Testis (tissue), 2 donors: ENCODE measurements at regions not wholly inside any gene's neighbourhood (a gene's known extent, or its start where the extent isn't known, plus 50 kb on each side); places are given as distances from the start of the nearest gene placed in this dataset.

Experiments
- DNase-seq: peaks from one replicate; pipeline ENCODE4 v3.0.0-alpha.2; 2019
- H3K27ac ChIP-seq, 2 donors: fragments of 200-600 bp; sonication (generic); one replicate each; pipeline ENCODE4 v1.5.1; 2019
- H3K27me3 ChIP-seq: fragments of 200-600 bp; sonication (generic); one replicate; pipeline ENCODE4 v1.5.1; 2019
- H3K36me3 ChIP-seq: fragments of 200-600 bp; sonication (generic); one replicate; pipeline ENCODE4 v1.5.1; 2017; ENCODE audit warnings: low read depth; ENCODE audit errors: missing control alignments
- H3K4me1 ChIP-seq: fragments of 200-600 bp; sonication (generic); one replicate; pipeline ENCODE4 v1.5.1; 2019
- H3K4me3 ChIP-seq, 2 donors: fragments of 200-600 bp; sonication (generic); one replicate each; pipeline ENCODE4 v1.5.1; 2017 to 2019
- H3K9me3 ChIP-seq: fragments of 200-600 bp; sonication (generic); one replicate; pipeline ENCODE4 v1.5.1; 2017
- CTCF ChIP-seq, 3 experiments: fragments of 450-650 bp in 2 of 3; fragments of 200-600 bp in 1 of 3; sonication (generic) in 1 of 3; IDR thresholded peaks; one replicate each; pipeline ENCODE4 v1.5.1; 2016 to 2019; ENCODE audit warnings: antibody characterized with exemption in 3 of 3, mild to moderate bottlenecking in 2 of 3, moderate library complexity in 1 of 3
- POLR2A ChIP-seq: fragments of 450-650 bp; IDR thresholded peaks from one replicate; pipeline ENCODE4 v1.6.1; 2017; ENCODE audit warnings: antibody characterized with exemption, mild to moderate bottlenecking, moderate library complexity
- WGBS, 2 donors: methylation state at CpG; one replicate each; pipeline ENCODE4 v1.1.5; 2018; 5-methylcytosine and 5-hydroxymethylcytosine counted together
- intact Hi-C: fragments of 100-400 bp; cut with DNase I; formaldehyde crosslinking; loops from one replicate; pipeline ENCODE4 v1.15.1; 2023; ENCODE audit warnings: low total_unique reads

GRCh38 chr4:15215109-15215508 lies 212.7 kb upstream of the C1QTNF7 start:
- 58 to 64% methylated on average over 6 of the region's 6 CpGs for WGBS, 2 donors
- H3K36me3 ChIP-seq: no peaks in the 10 kb centered on the region
- no peak for TF ChIP-seq POLR2A
- TF ChIP-seq CTCF (IDR thresholded peaks at IDR 0.05): no peak
- no peak overlapping the region for H3K27ac ChIP-seq
- no peaks in the 10 kb centered on the region for H3K9me3 ChIP-seq
- H3K4me1 ChIP-seq: no peaks in the 10 kb centered on the region
- H3K4me3 ChIP-seq: no peak overlapping the region
- H3K27me3 ChIP-seq: no peaks in the 10 kb centered on the region
- DNase-seq: no peak
- intact Hi-C loops: no loop called here

- no peak overlapping the region for H3K4me3 ChIP-seq
- H3K4me1 ChIP-seq: no peaks in the 10 kb centered on the region
- intact Hi-C loops: no loop called here
- H3K36me3 ChIP-seq: no peaks in the 10 kb centered on the region
- no peaks in the 10 kb centered on the region for H3K9me3 ChIP-seq
- TF ChIP-seq CTCF (IDR thresholded peaks at IDR 0.05) (no peak), POLR2A (no peak)
- H3K27ac ChIP-seq: no peak overlapping the region
- 75 to 92% methylated on average over 3 of the region's 3 CpGs for WGBS, 2 donors
- H3K27me3 ChIP-seq: no peaks in the 10 kb centered on the region
- no peak for DNase-seq
These were observed 201.6 kb upstream of the C1QTNF7 start for GRCh38 chr4:15226203-15226602.

GRCh38 chr4:15231265-15232091 lies 196.4 kb upstream of the C1QTNF7 start:
- 57 to 60% methylated on average over 8 of the region's 8 CpGs for WGBS, 2 donors
- TF ChIP-seq POLR2A: no peak
- TF ChIP-seq CTCF (IDR thresholded peaks at IDR 0.05): peak; percentile 72 to 78 (median 78)
- H3K27me3 ChIP-seq: no peaks in the 10 kb centered on the region
- H3K27ac ChIP-seq: no peak overlapping the region
- no peaks in the 10 kb centered on the region for H3K36me3 ChIP-seq
- no peak overlapping the region for H3K4me3 ChIP-seq
- intact Hi-C loops: loop anchor here (10.0 kb wide), 1 partner anchor 153 kb away; no protein-coding TSS in a partner anchor
- DNase-seq: peak; percentile 92
- H3K4me1 ChIP-seq: peaks cover 10% of the 10 kb centered on the region
- H3K9me3 ChIP-seq: no peaks in the 10 kb centered on the region

GRCh38 chr4:15232366-15233263 lies 195.2 kb upstream of the C1QTNF7 start:
- no peak overlapping the region for H3K4me3 ChIP-seq
- H3K27ac ChIP-seq: no peak overlapping the region
- H3K36me3 ChIP-seq: no peaks in the 10 kb centered on the region
- H3K4me1 ChIP-seq: peaks cover 10% of the 10 kb centered on the region
- intact Hi-C loops: loop anchor here (10.0 kb wide), 1 partner anchor 152 kb away; no protein-coding TSS in a partner anchor
- WGBS, 2 donors: 40 to 54% methylated on average over 10 of the region's 10 CpGs
- TF ChIP-seq CTCF (IDR thresholded peaks at IDR 0.05) (no peak), POLR2A (no peak)
- no peaks in the 10 kb centered on the region for H3K9me3 ChIP-seq
- H3K27me3 ChIP-seq: no peaks in the 10 kb centered on the region
- no peak for DNase-seq
